Loucy (cell line): ENCODE measurements at regions not wholly inside any gene's neighbourhood (a gene's known extent, or its start where the extent isn't known, plus 50 kb on each side); places are given as distances from the start of the nearest gene placed in this dataset.

Experiments used
- H2AFZ ChIP-seq: fragments of 200-600 bp; sonication (generic); 2 replicates; pipeline ENCODE4 v1.6.0; 2016; ENCODE audit warnings: antibody characterized with exemption, mild to moderate bottlenecking, low read length, moderate library complexity
- H3F3A ChIP-seq: fragments of 200-600 bp; 2 replicates; pipeline ENCODE4 v1.6.0; 2016; ENCODE audit warnings: antibody characterized with exemption, low read depth, mild to moderate bottlenecking
- H3K27me3 ChIP-seq: fragments of 200-600 bp; sonication (generic); 2 replicates; pipeline ENCODE4 v1.6.1; 2014; ENCODE audit warnings: low read length, mild to moderate bottlenecking; ENCODE audit not compliant: insufficient read depth, poor library complexity, severe bottlenecking
- H3K36me3 ChIP-seq: fragments of 200-600 bp; sonication (generic); 2 replicates; pipeline ENCODE4 v1.6.1; 2016; ENCODE audit warnings: low read length; ENCODE audit not compliant: insufficient read depth
- H3K4me1 ChIP-seq: fragments of 200-600 bp; sonication (generic); 2 replicates; pipeline ENCODE4 v1.5.1; 2014; ENCODE audit warnings: low read length, mild to moderate bottlenecking; ENCODE audit not compliant: insufficient read depth, poor library complexity, severe bottlenecking
- H3K4me2 ChIP-seq: fragments of 200-600 bp; sonication (generic); 2 replicates; pipeline ENCODE4 v1.6.0; 2014; ENCODE audit warnings: antibody characterized with exemption, low read length, low read depth, mild to moderate bottlenecking; ENCODE audit not compliant: poor library complexity, severe bottlenecking
- H3K4me3 ChIP-seq: fragments of 200-600 bp; sonication (generic); 2 replicates; pipeline ENCODE4 v1.5.1; 2014; ENCODE audit warnings: low read length, mild to moderate bottlenecking, mixed read lengths; ENCODE audit not compliant: poor library complexity, severe bottlenecking
- H3K79me2 ChIP-seq: fragments of 200-600 bp; sonication (generic); 2 replicates; pipeline ENCODE4 v1.6.1; 2014; ENCODE audit warnings: low read length; ENCODE audit not compliant: insufficient read depth
- H3K9ac ChIP-seq: fragments of 200-600 bp; sonication (generic); 2 replicates; pipeline ENCODE4 v1.6.0; 2014; ENCODE audit warnings: mild to moderate bottlenecking, low read depth, low read length, moderate library complexity; ENCODE audit not compliant: poor library complexity, severe bottlenecking
- H3K9me2 ChIP-seq: fragments of 200-600 bp; sonication (generic); replicated peaks from 2 replicates; pipeline ENCODE4 v1.6.1; 2016; ENCODE audit warnings: low read depth, low read length, mixed read lengths
- H3K9me3 ChIP-seq: fragments of 200-600 bp; sonication (generic); 2 replicates; pipeline ENCODE4 v1.6.1; 2014; ENCODE audit warnings: mild to moderate bottlenecking, antibody characterized with exemption, low read length, low read depth; ENCODE audit not compliant: insufficient read depth
- H4K20me1 ChIP-seq: fragments of 200-600 bp; sonication (generic); 2 replicates; pipeline ENCODE4 v1.6.0; 2014; ENCODE audit warnings: antibody characterized with exemption, low read length, mild to moderate bottlenecking; ENCODE audit not compliant: insufficient read depth, poor library complexity, severe bottlenecking
- CTCF ChIP-seq: fragments of 200-600 bp; sonication (generic); conservative IDR thresholded peaks from 2 replicates; pipeline ENCODE4 v1.5.1; 2014; ENCODE audit warnings: mild to moderate bottlenecking, antibody characterized with exemption, low read length
- EZH2phosphoT487 ChIP-seq: fragments of 200-600 bp; IDR thresholded peaks from 2 replicates; pipeline ENCODE4 v1.6.1; 2018; ENCODE audit warnings: antibody characterized with exemption, mild to moderate bottlenecking, moderate library complexity, borderline replicate concordance

- Histone ChIP-seq H3K9ac (no peak overlapping the region), H3K79me2 (no peaks in the 10 kb centered on the region), H3K4me2 (no peak overlapping the region), H3K36me3 (no peaks in the 10 kb centered on the region), H3K4me3 (no peak overlapping the region), H4K20me1 (no peaks in the 10 kb centered on the region), H2AFZ (no peak overlapping the region), H3F3A (no peaks in the 10 kb centered on the region), H3K4me1 (no peaks in the 10 kb centered on the region), H3K27me3 (no peaks in the 10 kb centered on the region), H3K9me2 (no peaks in the 10 kb centered on the region), H3K9me3 (peaks cover 6% of the 10 kb centered on the region)
- TF ChIP-seq EZH2phosphoT487 (no peak), CTCF (no peak)
Measured at GRCh38 chr2:217294211-217294610, 434.3 kb upstream of the TNP1 start.

DNA sequence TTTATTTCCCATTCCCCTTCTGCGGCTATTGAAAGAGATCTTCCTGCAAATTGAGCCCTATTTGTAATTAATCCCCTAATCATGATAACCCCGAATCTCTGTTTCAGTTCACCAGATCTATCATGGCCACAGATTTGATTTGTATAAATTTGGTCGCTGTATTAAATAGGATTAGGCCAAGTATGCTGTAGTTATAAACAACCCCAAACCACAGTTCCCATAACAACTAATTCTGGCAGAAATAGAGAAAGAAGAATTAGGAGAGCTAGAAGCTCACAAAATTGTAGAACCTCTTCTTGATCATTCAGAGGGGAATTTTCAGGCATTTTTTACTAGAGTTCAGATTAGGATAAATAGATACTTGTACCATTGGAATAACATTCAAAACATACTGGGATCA, 433.7 kb upstream of the TNP1 start:
- H3K4me2 ChIP-seq = no peak overlapping the region
- H2AFZ ChIP-seq = no peak overlapping the region
- H3K4me1 ChIP-seq = no peaks in the 10 kb centered on the region
- no peaks in the 10 kb centered on the region for H3K9me2 ChIP-seq
- peaks cover 6% of the 10 kb centered on the region for H3K9me3 ChIP-seq
- H3K27me3 ChIP-seq = no peaks in the 10 kb centered on the region
- H3K79me2 ChIP-seq = no peaks in the 10 kb centered on the region
- no peaks in the 10 kb centered on the region for H3F3A ChIP-seq
- H3K4me3 ChIP-seq = no peak overlapping the region
- H3K36me3 ChIP-seq = no peaks in the 10 kb centered on the region
- H3K9ac ChIP-seq = no peak overlapping the region
- TF ChIP-seq CTCF = no peak
- no peak for TF ChIP-seq EZH2phosphoT487
- no peaks in the 10 kb centered on the region for H4K20me1 ChIP-seq

DNA sequence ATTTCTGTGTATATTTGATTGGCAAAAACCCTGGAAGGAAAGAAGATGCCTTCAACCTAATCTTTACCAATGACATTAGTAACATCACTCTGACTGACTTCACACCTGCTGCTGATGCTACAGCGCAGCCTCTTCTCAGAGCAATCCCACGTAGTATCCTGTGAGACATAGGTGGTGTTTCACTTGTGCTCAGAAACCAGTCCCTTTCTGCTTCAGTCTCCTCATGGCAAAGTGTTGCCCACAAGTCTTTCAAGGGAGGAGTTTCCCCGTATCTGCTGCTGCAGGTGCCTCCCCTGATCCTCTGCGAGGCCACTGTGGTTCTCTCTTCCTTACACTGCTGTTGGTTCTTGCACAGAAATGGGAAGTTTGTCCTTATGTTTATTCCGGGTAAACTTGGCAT, 433.2 kb upstream of the TNP1 start:
- no peak overlapping the region for H3K4me3 ChIP-seq

More for the DNA sequence above, 433.2 kb upstream of the TNP1 start:
- Histone ChIP-seq H3K9ac (no peak overlapping the region), H3K4me2 (no peak overlapping the region), H3K79me2 (no peaks in the 10 kb centered on the region), H3K27me3 (no peaks in the 10 kb centered on the region), H2AFZ (no peak overlapping the region), H4K20me1 (no peaks in the 10 kb centered on the region), H3K4me1 (no peaks in the 10 kb centered on the region), H3K9me2 (no peaks in the 10 kb centered on the region), H3K36me3 (no peaks in the 10 kb centered on the region), H3K9me3 (peaks cover 6% of the 10 kb centered on the region), H3F3A (no peaks in the 10 kb centered on the region)
- no peak for TF ChIP-seq CTCF
- no peak for TF ChIP-seq EZH2phosphoT487
